Thyroid gland (tissue), 4 donors: ENCODE measurements at regions not wholly inside any gene's neighbourhood (a gene's known extent, or its start where the extent isn't known, plus 50 kb on each side); places are given as distances from the start of the nearest gene placed in this dataset.

Experiments
- DNase-seq, 2 donors: peaks; one replicate each; pipeline ENCODE4 v3.0.0-alpha.2; 2019
- H3K27ac ChIP-seq, 3 donors: fragments of 200-600 bp; sonication (generic); 1 replicate in 2 of 3; 2 replicates in 1 of 3; pipeline ENCODE4 v1.5.1; 2016 to 2019; ENCODE audit warnings: mild to moderate bottlenecking in 1 of 3, moderate library complexity in 1 of 3
- H3K27me3 ChIP-seq: fragments of 200-600 bp; sonication (generic); one replicate; pipeline ENCODE4 v1.5.1; 2019
- H3K36me3 ChIP-seq, 2 donors: fragments of 200-600 bp; sonication (generic); one replicate each; pipeline ENCODE4 v1.5.1; 2016 to 2019
- H3K4me1 ChIP-seq, 2 donors: fragments of 200-600 bp; sonication (generic); one replicate each; pipeline ENCODE4 v1.5.1; 2017 to 2019
- H3K4me3 ChIP-seq, 3 donors: fragments of 200-600 bp; sonication (generic); replicated peaks in 1 of 3; 1 replicate in 2 of 3; 2 replicates in 1 of 3; pipeline ENCODE4 v1.5.1; 2016; ENCODE audit warnings: mild to moderate bottlenecking in 1 of 3
- H3K9me3 ChIP-seq: fragments of 200-600 bp; sonication (generic); one replicate; pipeline ENCODE4 v1.5.1; 2017
- CTCF ChIP-seq, 6 experiments: fragments of 200-600 bp in 3 of 6; fragments of 450-650 bp in 3 of 6; sonication (generic) in 3 of 6; IDR thresholded peaks; one replicate each; pipeline ENCODE4 v1.5.1; 2016 to 2019; ENCODE audit warnings: antibody characterized with exemption in 6 of 6, mild to moderate bottlenecking in 2 of 6, inconsistent platforms in 1 of 6, moderate library complexity in 1 of 6
- POLR2A ChIP-seq, 2 donors: fragments of 450-650 bp; IDR thresholded peaks; one replicate each; pipeline ENCODE4 v1.6.1; 2017; ENCODE audit warnings: antibody characterized with exemption in 2 of 2, mild to moderate bottlenecking in 2 of 2, moderate library complexity in 1 of 2
- WGBS, 2 donors: methylation state at CpG; one replicate each; pipeline ENCODE4 v1.1.5; 2017; 5-methylcytosine and 5-hydroxymethylcytosine counted together
- intact Hi-C: fragments of 100-400 bp; cut with DNase I; formaldehyde crosslinking; loops from one replicate; pipeline ENCODE4 v1.15.1; 2023

GRCh38 chr19:28964500-28964899 is 248.5 kb downstream of the UQCRFS1 start:
- no peak for DNase-seq
- Histone ChIP-seq H3K4me3 (no peak overlapping the region), H3K4me1 (no peaks in the 10 kb centered on the region), H3K27ac (no peak overlapping the region), H3K36me3 (no peaks in the 10 kb centered on the region), H3K27me3 (no peaks in the 10 kb centered on the region), H3K9me3 (no peaks in the 10 kb centered on the region)
- no peak for TF ChIP-seq POLR2A (IDR thresholded peaks at IDR 0.05)
- TF ChIP-seq CTCF (IDR thresholded peaks at IDR 0.05): no peak
- WGBS, 2 donors: 79 to 82% methylated on average over 2 of the region's 2 CpGs
- intact Hi-C loops: no loop called here

GRCh38 chr19:28963486-28964250 is 249.3 kb downstream of the UQCRFS1 start:
- no peaks in the 10 kb centered on the region for H3K36me3 ChIP-seq
- H3K27me3 ChIP-seq: no peaks in the 10 kb centered on the region
- WGBS, 2 donors: 72 to 81% methylated on average over 7 of the region's 7 CpGs
- TF ChIP-seq CTCF (IDR thresholded peaks at IDR 0.05) (no peak), POLR2A (IDR thresholded peaks at IDR 0.05) (no peak)
- H3K27ac ChIP-seq: no peak overlapping the region
- H3K9me3 ChIP-seq: no peaks in the 10 kb centered on the region
- intact Hi-C loops: no loop called here
- no peaks in the 10 kb centered on the region for H3K4me1 ChIP-seq
- no peak for DNase-seq
- H3K4me3 ChIP-seq: no peak overlapping the region

GRCh38 chr19:28961772-28962500 is 251.0 kb downstream of the UQCRFS1 start:
- Histone ChIP-seq H3K36me3 (no peaks in the 10 kb centered on the region), H3K27me3 (no peaks in the 10 kb centered on the region), H3K4me3 (no peak overlapping the region), H3K9me3 (no peaks in the 10 kb centered on the region), H3K4me1 (no peaks in the 10 kb centered on the region), H3K27ac (no peak overlapping the region)
- DNase-seq: no peak
- intact Hi-C loops: no loop called here
- 89 to 93% methylated on average over 1 of the region's 1 CpG for whole genome bisulfite sequencing, 2 donors
- no peak for TF ChIP-seq POLR2A (IDR thresholded peaks at IDR 0.05)
- TF ChIP-seq CTCF (IDR thresholded peaks at IDR 0.05): no peak

- Histone ChIP-seq H3K27ac (no peak overlapping the region), H3K4me1 (no peaks in the 10 kb centered on the region), H3K36me3 (no peaks in the 10 kb centered on the region), H3K9me3 (no peaks in the 10 kb centered on the region), H3K27me3 (no peaks in the 10 kb centered on the region), H3K4me3 (no peak overlapping the region)
- TF ChIP-seq POLR2A (IDR thresholded peaks at IDR 0.05): no peak
- no peak for TF ChIP-seq CTCF (IDR thresholded peaks at IDR 0.05)
- 78 to 79% methylated on average over 4 of the region's 4 CpGs for whole genome bisulfite sequencing, 2 donors
- intact Hi-C loops: no loop called here
- no peak for DNase-seq
Measured at GRCh38 chr19:28960986-28961705, 251.8 kb downstream of the UQCRFS1 start.
